ENCODE measurements at regions not wholly inside any gene's neighbourhood (a gene's known extent, or its start where the extent isn't known, plus 50 kb on each side); places are given as distances from the start of the nearest gene placed in this dataset.
A peak's percentile ranks its signal among the peaks of the same experiment; 100 is the strongest.
"Not testable (repeated sequence)": the region's sequence is repeated elsewhere in the genome, so short reads cannot be mapped to it uniquely, and the experiment has no call there.

GRCh38 chr12:60419986-60420385 lies 824.2 kb downstream of the SLC16A7 start:
- FAIRE-seq: no peak
- no peak for DNase-seq (ENCODE audit: insufficient read length, low spot score)

GRCh38 chr12:60421741-60422140 lies 825.9 kb downstream of the SLC16A7 start:
- DNase-seq (ENCODE audit: insufficient read length, low spot score) (no peak), FAIRE-seq (no peak)

GRCh38 chr12:60437297-60437696 lies 841.5 kb downstream of the SLC16A7 start:
- DNase-seq (ENCODE audit: insufficient read length, low spot score): no peak
- FAIRE-seq: no peak

- DNase-seq (ENCODE audit: insufficient read length, low spot score) (no peak), FAIRE-seq (no peak)
Measured at GRCh38 chr12:60441577-60441976, 845.7 kb downstream of the SLC16A7 start.

GRCh38 chr12:60451457-60451856 lies 855.6 kb downstream of the SLC16A7 start:
- FAIRE-seq (no peak), DNase-seq (ENCODE audit: insufficient read length, low spot score) (no peak)

GRCh38 chr12:60465060-60465459 lies 869.2 kb downstream of the SLC16A7 start:
- FAIRE-seq (no peak), DNase-seq (ENCODE audit: insufficient read length, low spot score) (no peak)

GRCh38 chr12:60468546-60468945 lies 872.7 kb downstream of the SLC16A7 start:
- FAIRE-seq (no peak), DNase-seq (ENCODE audit: insufficient read length, low spot score) (no peak)

GRCh38 chr12:60475825-60476224 lies 880.0 kb downstream of the SLC16A7 start:
- no peak for FAIRE-seq

GRCh38 chr12:60487284-60487683 lies 891.5 kb downstream of the SLC16A7 start:
- DNase-seq (ENCODE audit: insufficient read length, low spot score) (no peak), FAIRE-seq (no peak)

More at GRCh38 chr12:60475825-60476224, 880.0 kb downstream of the SLC16A7 start:
- no peak for DNase-seq (ENCODE audit: insufficient read length, low spot score)

- no peak for FAIRE-seq
- DNase-seq (ENCODE audit: insufficient read length, low spot score): no peak
Measured at GRCh38 chr12:60489071-60489470, 893.2 kb downstream of the SLC16A7 start.

GRCh38 chr12:60494244-60494643 lies 898.4 kb downstream of the SLC16A7 start:
- FAIRE-seq (no peak), DNase-seq (ENCODE audit: insufficient read length, low spot score) (peak; percentile 13)

- FAIRE-seq (no peak), DNase-seq (ENCODE audit: insufficient read length, low spot score) (no peak)
Measured at GRCh38 chr12:60498656-60499055, 902.8 kb downstream of the SLC16A7 start.

- FAIRE-seq (no peak), DNase-seq (ENCODE audit: insufficient read length, low spot score) (no peak)
Measured at GRCh38 chr12:60501124-60501729, 905.4 kb downstream of the SLC16A7 start.

GRCh38 chr12:60522684-60523400 lies 927.0 kb downstream of the SLC16A7 start:
- FAIRE-seq: no peak
- DNase-seq (ENCODE audit: insufficient read length, low spot score): no peak

- no peak for FAIRE-seq
Measured at GRCh38 chr12:60529261-60529660, 933.4 kb downstream of the SLC16A7 start.

GRCh38 chr12:60529723-60530122 lies 933.9 kb downstream of the SLC16A7 start:
- no peak for FAIRE-seq
- DNase-seq (ENCODE audit: insufficient read length, low spot score): no peak

More at GRCh38 chr12:60529261-60529660, 933.4 kb downstream of the SLC16A7 start:
- DNase-seq (ENCODE audit: insufficient read length, low spot score): no peak

- DNase-seq (ENCODE audit: insufficient read length, low spot score) (no peak), FAIRE-seq (no peak)
Measured at GRCh38 chr12:60535363-60535762, 939.5 kb downstream of the SLC16A7 start.

GRCh38 chr12:60539592-60539991 lies 943.8 kb downstream of the SLC16A7 start:
- DNase-seq (ENCODE audit: insufficient read length, low spot score) (no peak), FAIRE-seq (no peak)

GRCh38 chr12:60568914-60569313 lies 973.1 kb downstream of the SLC16A7 start:
- no peak for DNase-seq (ENCODE audit: insufficient read length, low spot score)
- no peak for FAIRE-seq

GRCh38 chr12:60577607-60578006 lies 981.8 kb downstream of the SLC16A7 start:
- DNase-seq (ENCODE audit: insufficient read length, low spot score) (no peak), FAIRE-seq (no peak)

- DNase-seq (ENCODE audit: insufficient read length, low spot score); FAIRE-seq: not testable (repeated sequence)
Measured at GRCh38 chr12:60587664-60588063, 991.8 kb downstream of the SLC16A7 start.

- no peak for DNase-seq (ENCODE audit: insufficient read length, low spot score)
- FAIRE-seq: no peak
Measured at GRCh38 chr12:60594035-60594711, 998.3 kb downstream of the SLC16A7 start.

Data from HTR-8/SVneo (cell line).